SK-N-SH (cell line): ENCODE measurements at regions not wholly inside any gene's neighbourhood (a gene's known extent, or its start where the extent isn't known, plus 50 kb on each side); places are given as distances from the start of the nearest gene placed in this dataset.

Experiments used
- EP300 ChIP-seq, 2 experiments: IDR thresholded peaks; 2 replicates each; pipeline versions ENCODE4 v1.4.0 to v1.6.1; 2012; ENCODE audit warnings: borderline replicate concordance in 1 of 2, low read depth in 1 of 2, low read length in 1 of 2
- EZH2phosphoT487 ChIP-seq: fragments of 200-600 bp; sonication (generic); IDR thresholded peaks from 2 replicates; pipeline ENCODE4 v1.6.1; 2017; ENCODE audit warnings: low read depth, mixed run types, mild to moderate bottlenecking, antibody characterized with exemption, moderate library complexity, borderline replicate concordance
- FOXJ3 ChIP-seq: sonication (generic); formaldehyde crosslinking; IDR thresholded peaks from 2 replicates; pipeline ENCODE4 v1.5.1; 2020; ENCODE audit warnings: mild to moderate bottlenecking, missing genetic modification reagents
- GABPA ChIP-seq: IDR thresholded peaks from 2 replicates; pipeline ENCODE4 v1.4.0; 2012; ENCODE audit warnings: low read depth, mild to moderate bottlenecking
- MAX ChIP-seq: IDR thresholded peaks from 2 replicates; pipeline ENCODE4 v1.4.0; 2012; ENCODE audit warnings: low read depth
- POLR2AphosphoS5 ChIP-seq: IDR thresholded peaks from 2 replicates; pipeline ENCODE4 v1.6.1; 2012; ENCODE audit warnings: low read depth, low read length
- YY1 ChIP-seq: IDR thresholded peaks from 2 replicates; pipeline ENCODE4 v1.4.0; 2012; ENCODE audit warnings: low read depth, mild to moderate bottlenecking
- TF ChIP-seq, protein P1 (sequence below): fragments of 200-600 bp; sonication (generic); IDR thresholded peaks from 2 replicates; pipeline ENCODE4 v1.6.1; 2017; ENCODE audit warnings: antibody characterized with exemption, mild to moderate bottlenecking, moderate library complexity
- TF ChIP-seq, protein P2 (sequence below): IDR thresholded peaks from 2 replicates; pipeline ENCODE4 v1.4.0; 2012; ENCODE audit warnings: low read depth, borderline replicate concordance
- TF ChIP-seq, protein P3 (sequence below): IDR thresholded peaks from 2 replicates; pipeline ENCODE4 v1.4.0; 2012; ENCODE audit warnings: low read depth, borderline replicate concordance

- TF ChIP-seq, protein P1, sequence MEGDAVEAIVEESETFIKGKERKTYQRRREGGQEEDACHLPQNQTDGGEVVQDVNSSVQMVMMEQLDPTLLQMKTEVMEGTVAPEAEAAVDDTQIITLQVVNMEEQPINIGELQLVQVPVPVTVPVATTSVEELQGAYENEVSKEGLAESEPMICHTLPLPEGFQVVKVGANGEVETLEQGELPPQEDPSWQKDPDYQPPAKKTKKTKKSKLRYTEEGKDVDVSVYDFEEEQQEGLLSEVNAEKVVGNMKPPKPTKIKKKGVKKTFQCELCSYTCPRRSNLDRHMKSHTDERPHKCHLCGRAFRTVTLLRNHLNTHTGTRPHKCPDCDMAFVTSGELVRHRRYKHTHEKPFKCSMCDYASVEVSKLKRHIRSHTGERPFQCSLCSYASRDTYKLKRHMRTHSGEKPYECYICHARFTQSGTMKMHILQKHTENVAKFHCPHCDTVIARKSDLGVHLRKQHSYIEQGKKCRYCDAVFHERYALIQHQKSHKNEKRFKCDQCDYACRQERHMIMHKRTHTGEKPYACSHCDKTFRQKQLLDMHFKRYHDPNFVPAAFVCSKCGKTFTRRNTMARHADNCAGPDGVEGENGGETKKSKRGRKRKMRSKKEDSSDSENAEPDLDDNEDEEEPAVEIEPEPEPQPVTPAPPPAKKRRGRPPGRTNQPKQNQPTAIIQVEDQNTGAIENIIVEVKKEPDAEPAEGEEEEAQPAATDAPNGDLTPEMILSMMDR, result no peak
- TF ChIP-seq, protein P2, sequence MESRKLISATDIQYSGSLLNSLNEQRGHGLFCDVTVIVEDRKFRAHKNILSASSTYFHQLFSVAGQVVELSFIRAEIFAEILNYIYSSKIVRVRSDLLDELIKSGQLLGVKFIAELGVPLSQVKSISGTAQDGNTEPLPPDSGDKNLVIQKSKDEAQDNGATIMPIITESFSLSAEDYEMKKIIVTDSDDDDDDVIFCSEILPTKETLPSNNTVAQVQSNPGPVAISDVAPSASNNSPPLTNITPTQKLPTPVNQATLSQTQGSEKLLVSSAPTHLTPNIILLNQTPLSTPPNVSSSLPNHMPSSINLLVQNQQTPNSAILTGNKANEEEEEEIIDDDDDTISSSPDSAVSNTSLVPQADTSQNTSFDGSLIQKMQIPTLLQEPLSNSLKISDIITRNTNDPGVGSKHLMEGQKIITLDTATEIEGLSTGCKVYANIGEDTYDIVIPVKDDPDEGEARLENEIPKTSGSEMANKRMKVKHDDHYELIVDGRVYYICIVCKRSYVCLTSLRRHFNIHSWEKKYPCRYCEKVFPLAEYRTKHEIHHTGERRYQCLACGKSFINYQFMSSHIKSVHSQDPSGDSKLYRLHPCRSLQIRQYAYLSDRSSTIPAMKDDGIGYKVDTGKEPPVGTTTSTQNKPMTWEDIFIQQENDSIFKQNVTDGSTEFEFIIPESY, result no peak
- no peak for TF ChIP-seq POLR2AphosphoS5
- no peak for TF ChIP-seq EZH2phosphoT487
- TF ChIP-seq, protein P3, sequence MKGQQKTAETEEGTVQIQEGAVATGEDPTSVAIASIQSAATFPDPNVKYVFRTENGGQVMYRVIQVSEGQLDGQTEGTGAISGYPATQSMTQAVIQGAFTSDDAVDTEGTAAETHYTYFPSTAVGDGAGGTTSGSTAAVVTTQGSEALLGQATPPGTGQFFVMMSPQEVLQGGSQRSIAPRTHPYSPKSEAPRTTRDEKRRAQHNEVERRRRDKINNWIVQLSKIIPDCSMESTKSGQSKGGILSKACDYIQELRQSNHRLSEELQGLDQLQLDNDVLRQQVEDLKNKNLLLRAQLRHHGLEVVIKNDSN, result no peak
- TF ChIP-seq MAX, result no peak
- TF ChIP-seq EP300 (IDR thresholded peaks at IDR 0.05; ENCODE audit: borderline replicate concordance in 1 of 2, low read depth in 1 of 2, low read length in 1 of 2), result no peak
- TF ChIP-seq FOXJ3 (CRISPR knock-in tag), result no peak
- no peak for TF ChIP-seq YY1
- no peak for TF ChIP-seq GABPA
These were observed 1261.2 kb downstream of the TMEM121 start for GRCh38 chr14:106787626-106788025.
